GM18508 (cell line): ENCODE measurements at regions not wholly inside any gene's neighbourhood (a gene's known extent, or its start where the extent isn't known, plus 50 kb on each side); places are given as distances from the start of the nearest gene placed in this dataset.
"Not testable (repeated sequence)": the region's sequence is repeated elsewhere in the genome, so short reads cannot be mapped to it uniquely, and the experiment has no call there.

Experiments used
- ATAC-seq: cut with Tn5 transposase; IDR thresholded peaks from one replicate; pipeline ENCODE4 v1.9.1; 2021; ENCODE audit warnings: moderate number of reproducible peaks; ENCODE audit not compliant: insufficient read depth, unreplicated experiment

DNA sequence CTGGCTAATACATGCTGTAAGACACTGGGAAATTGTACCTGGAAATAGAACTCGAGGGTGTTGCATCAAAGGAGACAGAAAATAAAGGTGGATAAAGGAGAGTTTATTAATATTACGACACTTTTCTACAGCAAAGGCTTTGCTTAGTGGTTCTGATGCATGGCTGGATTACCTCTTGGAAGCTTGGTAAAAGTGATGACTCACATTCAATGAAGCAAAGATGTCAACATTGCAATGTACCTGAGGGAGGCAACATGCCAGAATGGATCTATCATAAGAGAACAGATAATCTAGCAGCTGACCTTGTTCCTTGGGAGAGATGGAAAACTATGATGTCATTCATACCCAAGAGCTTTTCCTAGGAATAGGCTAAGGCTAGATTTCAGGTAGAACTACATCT, 735.1 kb upstream of the DIAPH2 start:
- ATAC-seq = no peak

DNA sequence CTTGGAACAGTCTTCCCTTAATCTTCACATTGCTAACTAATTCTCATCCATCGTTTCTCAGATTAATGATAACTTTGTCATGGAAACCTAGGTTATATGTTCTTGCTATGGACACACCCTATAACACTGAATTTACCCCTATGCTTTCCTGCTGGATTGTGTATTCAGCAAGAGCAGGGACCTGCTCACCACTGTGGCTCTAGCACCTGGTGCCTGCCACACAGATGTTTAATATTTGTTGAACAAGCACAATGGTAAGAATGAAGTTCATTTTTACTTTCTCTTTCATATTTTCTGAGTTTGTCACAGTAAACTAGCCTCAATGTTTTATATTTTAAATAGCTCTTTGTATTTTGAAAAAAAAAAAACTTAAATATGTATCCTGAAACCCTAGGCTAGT, 734.0 kb upstream of the DIAPH2 start:
- no peak for ATAC-seq

DNA sequence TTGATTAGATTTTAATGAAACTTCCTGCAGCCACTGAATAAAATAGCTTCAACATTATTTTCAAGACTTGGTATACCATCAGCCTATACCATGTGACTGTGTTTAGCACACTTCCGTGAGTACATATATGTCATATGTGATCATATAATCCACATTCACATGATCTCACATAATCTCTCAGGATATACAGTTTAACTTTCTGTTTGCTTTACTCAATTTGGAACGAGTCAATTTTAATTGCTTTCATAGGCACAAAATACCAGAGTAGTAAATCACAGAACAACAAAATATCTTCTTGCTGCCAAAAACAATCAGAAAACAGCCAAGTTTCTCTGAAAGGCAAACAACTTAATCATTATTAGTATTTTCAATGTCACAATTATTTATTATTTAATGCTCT, 731.1 kb upstream of the DIAPH2 start:
- ATAC-seq = no peak

DNA sequence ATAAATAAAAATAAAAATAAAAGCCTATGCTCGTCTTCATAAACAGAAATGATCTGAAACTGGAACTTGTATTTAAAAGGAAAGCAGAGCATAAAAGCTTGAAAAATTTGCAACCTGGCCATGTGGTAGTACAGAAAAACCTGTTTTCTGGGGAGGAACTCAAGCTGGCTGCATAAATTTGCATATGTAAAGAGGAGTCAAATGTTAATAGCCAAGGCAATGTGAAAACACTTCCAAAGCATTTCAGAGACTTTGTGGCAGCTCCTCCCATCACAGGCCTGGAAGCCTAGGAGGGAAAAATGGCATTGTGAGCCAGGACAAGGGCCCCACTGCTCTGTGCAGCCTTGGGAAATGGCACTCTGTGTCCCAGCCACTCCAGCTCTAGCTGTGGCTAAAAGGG, 727.9 kb upstream of the DIAPH2 start:
- no peak for ATAC-seq

DNA sequence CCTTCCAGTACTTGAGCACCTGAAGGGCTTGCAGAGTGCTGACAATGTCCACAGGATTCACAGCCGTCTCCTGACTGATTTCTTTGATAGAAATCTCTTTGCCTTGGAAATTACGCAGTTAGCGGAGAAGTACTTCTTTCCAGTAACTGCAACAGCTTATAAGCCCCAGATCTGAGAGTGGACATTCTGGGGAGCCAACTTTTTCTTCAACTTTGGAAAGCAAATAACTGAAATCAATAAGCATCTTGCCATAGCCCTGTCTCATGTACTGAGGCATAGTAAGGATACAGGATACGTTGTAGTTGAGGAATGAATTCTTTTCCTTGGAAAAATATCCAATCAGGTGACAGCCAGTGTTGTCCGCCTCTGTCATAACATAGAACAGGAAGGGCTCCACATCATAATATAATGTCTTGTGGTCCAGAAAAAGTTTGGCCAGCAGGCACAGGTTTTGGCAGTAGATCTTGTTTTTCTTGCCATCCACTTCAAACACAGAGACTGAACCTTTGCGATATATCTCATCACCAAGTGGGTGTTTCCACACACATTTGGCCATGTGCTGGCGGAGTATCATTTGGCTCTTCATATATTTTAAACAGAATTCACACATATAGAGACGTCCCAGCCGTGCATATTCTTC, 711.1 kb upstream of the DIAPH2 start:
- not testable (repeated sequence) for ATAC-seq

DNA sequence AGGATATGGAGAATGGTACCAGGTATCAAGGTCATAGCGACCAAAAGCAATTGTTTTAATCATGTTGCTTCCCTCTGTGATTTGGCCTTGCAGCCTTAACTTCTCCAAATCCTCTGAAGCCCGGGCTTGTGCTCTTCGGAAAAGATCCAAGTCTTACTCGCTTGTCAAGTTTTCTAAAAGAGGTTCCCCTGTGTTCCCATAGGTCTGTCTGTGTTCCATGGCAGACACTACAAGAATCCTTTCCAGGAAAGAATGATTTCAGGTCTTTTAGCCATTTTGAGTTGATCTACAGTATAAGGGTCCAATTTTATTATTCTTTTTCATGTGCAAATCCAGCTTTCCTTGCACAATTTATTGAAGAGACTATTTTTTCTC, 710.6 kb upstream of the DIAPH2 start:
- no peak for ATAC-seq

DNA sequence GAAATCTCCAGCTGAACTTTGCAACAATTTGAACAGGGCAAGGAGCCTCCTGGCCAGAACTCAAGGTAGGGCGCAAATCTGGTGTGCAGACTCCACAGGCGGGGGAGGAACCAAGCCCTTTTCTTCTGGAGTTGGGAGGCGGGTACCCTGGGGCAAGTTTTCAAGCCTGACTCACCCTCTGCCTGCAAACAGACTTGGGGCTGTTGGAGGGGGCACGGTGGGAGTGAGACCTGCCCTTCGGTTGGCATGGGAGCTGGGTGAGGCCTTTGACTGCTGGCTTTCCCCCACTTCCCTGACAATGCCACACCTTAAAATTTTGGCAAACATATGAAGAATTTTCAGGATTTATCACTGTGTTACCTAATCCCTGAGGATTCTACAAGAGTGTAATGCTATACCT, 709.8 kb upstream of the DIAPH2 start:
- no peak for ATAC-seq

DNA sequence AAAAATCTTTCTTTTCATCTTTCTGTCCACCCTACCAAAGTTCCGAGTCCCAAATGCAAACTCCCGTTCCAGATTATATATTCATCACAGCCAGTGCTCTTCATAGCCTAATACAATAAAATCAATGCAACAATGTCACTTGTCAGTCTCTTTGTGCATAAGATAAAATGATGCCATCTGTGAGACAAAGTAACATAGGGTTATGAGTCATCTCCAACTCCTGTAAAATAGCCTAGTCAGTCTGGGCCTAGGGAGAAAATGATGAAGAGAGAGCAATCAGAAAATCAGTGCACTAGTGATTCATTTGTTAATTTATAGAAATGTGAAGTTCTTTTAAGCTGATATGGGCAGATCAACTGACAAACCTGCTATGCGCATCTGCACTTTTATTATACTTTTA, 689.1 kb upstream of the DIAPH2 start:
- ATAC-seq = no peak

DNA sequence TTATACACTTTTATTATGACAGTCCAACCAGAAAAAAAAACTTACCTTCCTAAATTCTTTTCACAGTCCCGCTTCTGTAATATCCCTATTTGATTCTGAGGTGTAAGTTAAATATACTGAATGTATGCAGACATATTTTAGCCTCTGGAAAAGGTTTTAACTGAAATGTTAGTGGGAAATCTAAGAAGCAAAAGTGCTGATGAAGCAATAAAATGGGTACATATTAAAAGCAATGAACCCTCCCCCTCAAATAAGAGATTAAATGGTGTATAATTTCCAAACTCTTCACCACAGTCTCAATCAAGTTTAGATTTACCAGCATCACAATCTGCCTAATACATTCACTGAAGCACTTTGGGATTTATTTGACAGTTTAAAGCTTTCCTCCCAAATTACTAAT, 688.3 kb upstream of the DIAPH2 start:
- no peak for ATAC-seq

DNA sequence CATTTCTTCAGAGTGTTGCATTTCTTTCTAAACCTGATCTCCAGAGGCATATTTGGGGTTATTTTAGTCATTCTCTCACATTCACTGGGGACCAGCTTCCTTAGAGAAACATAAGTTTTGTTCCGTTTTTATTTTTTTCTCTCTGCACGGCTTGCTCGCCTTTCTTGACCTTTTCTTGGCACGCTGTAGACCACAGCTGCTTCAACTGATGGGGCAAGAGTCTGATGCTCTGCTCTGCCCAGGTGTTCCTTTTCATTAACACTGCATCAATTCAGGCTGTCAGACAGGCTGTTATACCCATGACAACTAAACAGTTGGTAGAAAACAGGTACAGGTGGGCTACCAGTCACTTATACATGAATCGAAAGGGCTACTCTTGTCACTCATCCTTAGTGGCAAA, 682.2 kb upstream of the DIAPH2 start:
- no peak for ATAC-seq

DNA sequence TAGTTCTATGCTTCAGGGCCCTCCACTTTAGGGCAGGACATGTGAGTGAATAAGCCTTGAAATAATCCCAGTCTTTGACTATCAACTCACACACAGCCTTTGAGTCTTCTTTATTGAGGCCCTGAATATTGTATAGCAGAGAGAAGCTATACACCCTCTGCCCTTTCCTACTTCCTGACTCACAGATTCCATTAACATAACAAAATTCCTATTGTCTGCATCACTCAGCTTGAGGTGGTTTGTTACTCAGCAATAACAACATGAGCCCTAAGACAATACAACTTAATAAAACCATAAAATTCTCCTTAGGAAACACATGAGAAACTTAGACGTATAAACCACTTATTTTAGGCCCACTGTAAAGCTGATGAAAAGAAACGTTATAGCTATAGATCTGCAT, 680.3 kb upstream of the DIAPH2 start:
- no peak for ATAC-seq

DNA sequence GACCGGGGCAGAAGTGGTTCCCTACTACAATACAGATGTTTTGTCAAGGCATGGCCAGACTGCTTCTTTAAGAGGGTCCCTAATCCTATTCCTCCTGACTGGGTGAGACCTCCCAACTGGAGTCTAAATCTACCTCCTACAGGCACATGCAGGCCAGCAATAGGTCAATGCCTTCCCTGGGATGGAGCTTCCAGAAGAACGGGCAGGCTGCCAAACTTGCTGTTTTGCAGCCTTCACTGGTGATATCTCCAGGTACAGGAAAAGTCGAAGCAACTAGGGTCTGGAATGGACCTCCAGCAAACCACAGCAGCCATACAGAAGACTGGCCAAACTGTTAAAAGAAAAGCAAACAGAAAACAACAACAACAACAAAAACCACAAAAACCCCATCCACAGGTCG, 678.4 kb upstream of the DIAPH2 start:
- ATAC-seq = no peak

DNA sequence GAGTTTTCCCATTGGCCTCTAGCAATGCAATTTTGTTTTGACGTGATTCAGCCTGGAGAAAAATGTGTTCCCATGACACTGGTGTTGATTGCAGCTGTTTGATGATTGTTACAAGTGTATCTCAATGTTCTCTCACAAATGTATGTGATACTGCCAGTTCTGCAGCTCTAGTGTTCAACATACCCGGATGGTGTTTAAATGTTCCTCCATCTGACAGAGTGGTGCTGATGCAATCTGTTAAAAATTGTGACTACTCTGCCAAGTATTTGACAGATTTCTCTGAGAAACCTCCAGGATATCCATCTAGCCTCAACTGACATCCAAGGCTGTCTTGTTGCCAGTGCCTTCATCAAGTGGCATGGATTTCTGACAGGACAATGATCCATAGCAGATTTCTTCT, 657.2 kb upstream of the DIAPH2 start:
- ATAC-seq = no peak

DNA sequence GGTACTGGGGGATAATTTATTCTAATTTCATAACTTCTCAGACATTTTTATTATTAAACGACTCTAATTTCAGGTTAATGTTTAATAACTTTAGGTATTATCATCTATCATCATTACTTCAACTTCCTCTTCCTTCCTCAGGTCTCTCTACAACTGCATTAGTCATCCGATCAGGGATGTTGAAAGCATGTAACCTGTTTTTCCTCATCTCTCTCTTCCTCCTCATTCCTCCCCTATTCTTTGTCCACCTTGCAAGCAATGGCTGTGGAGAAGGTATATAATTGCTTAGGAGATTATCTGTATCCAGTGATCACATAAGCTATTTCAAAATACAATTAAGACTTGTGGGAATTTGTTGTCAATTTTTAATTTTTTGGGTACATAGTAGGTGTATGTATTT, 632.6 kb upstream of the DIAPH2 start:
- ATAC-seq = no peak

DNA sequence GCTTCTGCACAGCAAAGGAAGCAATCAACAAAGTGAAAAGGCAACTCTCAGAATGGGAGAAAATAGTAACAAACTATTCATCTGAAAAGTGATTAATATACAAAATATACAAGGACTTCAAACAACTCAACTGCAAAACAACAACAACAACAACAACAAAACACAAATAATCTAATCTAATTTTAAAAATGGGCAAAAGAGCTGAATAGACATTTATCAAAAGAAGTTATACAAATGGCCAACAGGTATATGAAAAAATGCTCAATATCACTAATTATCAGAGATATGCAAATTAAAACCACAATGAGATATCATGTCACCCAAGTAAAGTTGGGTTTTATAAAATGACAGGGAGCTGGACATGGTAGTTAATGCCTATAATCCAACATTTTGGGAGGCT, 602.8 kb upstream of the DIAPH2 start:
- no peak for ATAC-seq

DNA sequence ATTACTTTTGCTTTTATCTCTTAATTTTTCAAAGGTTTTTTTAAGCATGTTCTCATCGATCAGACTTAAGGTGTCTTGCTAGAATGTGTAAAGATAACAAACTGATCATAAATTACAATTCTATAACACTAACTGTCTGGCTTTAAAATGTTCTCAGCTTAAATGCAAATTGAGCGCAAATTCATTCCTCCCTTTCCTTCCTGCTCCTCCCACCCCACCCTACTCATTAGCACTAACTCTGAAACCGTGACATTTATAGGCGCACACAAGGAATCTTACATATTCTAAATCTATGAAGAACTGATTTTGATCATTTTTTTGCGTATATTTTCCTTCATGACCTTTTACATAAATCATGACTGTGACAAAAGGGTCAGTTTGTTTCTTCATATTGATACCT, 590.0 kb upstream of the DIAPH2 start:
- ATAC-seq = no peak

DNA sequence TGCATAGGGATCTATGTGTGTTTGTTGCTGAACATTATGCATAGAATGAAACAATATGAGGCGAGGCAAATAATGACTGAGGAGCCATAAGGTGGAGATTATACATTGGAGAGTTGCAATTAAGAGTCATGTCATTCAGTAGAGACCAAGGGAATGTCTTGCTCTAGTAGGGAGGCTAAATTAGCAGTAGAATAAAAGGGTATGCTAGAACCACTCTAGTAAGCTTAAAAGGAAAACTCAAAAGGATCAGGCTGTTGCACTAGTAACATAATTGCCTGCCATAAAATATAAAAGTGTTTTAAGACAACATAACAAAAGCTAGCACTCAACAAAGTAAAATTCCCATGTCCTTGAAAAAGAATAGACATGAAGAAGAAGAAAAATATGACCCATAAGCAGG, 586.2 kb upstream of the DIAPH2 start:
- no peak for ATAC-seq

DNA sequence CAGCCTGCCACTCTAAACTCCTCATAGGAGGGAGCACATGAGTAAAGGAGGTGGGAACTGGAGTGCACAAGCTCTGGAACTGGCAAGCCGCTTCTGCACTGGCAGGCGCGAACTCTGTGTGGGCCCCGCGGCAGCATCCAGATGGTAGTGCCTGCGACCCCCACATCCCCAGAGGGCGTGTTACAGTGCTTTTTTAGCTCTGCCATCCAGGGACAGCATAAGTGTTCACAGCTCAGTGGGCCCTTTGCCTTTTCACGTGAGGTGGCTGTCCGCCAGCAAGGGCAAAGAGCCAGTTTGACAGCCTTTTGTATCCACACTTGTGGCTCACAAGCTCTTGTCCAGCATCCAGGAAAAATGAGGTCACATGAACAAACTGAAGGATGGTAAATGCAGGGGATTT, 581.6 kb upstream of the DIAPH2 start:
- no peak for ATAC-seq

DNA sequence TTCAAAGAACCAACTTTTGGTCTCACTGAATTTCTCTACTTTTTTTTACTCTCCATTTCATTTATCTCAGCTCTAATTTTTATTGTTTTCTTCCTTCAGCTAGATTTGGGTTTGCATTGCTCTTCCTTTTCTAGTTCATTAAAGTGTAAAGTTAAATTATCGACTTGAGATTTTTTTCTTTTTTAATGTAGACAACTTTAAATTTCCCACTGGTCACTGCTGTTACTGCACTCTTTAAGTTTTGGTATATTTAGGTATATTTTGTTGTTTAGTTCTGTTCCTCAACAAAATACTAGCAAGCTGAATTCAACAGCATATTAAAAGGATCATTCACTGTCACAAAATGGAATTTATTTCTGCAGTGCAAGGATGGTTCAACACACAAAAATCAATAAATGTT, 572.0 kb upstream of the DIAPH2 start:
- ATAC-seq = no peak

DNA sequence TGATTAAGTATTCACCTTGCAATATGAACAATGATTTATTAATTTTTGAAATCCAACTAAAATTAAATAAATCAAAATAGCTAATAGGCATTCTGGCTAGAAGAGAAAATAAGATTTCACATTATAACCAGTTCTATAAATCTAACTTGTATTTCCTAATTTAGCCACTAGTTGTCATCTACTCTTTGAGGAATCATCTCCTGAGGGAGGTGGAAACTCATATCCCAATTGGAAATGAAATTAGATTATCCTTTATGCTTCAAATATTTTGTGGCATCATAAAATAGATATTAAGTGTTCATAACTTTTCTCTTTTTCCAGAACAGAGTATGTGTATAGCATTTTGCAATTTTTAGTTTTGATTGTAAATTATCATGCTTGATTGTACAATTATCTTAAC, 558.5 kb upstream of the DIAPH2 start:
- ATAC-seq = no peak

DNA sequence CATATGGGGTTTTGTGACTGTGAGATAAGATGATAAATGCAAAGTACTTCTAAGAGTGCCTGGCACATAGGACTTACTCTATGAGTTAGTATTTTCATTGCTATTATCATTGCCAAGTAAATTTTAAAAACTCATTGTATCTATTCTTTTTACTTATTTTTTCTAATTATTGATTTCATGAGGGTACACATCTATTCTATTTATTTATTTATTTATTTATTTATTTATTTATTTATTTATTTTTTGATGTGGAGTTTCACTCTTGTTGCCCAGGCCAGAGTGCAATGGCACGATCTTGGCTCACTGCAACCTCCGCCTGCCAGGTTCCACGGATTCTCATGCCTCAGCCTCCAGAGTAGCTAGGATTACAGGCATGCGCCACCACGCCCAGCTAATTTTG, 556.6 kb upstream of the DIAPH2 start:
- not testable (repeated sequence) for ATAC-seq

DNA sequence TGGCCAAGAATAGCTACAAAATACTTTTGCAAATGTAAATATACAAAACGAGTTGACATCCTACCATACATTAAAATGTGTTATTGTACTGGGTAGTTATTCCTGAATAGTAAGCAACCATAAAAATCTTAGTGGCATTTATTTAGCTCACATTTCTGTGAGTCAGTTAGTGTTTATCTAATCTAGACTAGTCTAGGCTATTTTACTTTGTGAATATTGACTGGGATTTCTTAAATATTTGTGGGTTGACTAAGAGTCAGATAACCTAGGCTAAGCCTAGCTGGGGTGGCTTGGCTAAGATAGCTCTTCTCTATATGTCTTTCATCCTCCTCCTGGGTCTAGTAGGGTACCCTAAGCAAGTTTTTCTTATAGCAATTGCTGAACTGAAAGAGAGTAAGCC, 543.8 kb upstream of the DIAPH2 start:
- ATAC-seq = no peak

DNA sequence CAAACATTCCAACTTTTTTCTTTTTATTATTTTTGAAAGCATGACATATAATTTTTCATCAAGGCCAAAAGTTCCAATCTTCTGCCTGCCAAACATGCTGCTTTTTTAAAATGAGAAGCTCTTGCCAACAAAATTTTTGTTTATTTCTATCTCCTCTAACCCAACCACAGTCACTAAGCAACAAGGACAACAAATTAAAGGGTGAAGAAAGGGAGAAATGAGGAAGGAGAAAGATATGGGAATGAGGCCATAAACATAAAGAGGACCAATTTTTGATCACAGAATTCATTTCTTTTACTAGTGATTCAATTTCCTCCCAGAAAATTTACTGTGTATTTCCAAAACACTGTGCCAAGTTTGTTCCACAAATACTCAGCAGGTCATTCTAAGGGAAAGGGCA, 537.0 kb upstream of the DIAPH2 start:
- ATAC-seq = no peak
